ENCODE measurements at regions not wholly inside any gene's neighbourhood (a gene's known extent, or its start where the extent isn't known, plus 50 kb on each side); places are given as distances from the start of the nearest gene placed in this dataset.

DNA sequence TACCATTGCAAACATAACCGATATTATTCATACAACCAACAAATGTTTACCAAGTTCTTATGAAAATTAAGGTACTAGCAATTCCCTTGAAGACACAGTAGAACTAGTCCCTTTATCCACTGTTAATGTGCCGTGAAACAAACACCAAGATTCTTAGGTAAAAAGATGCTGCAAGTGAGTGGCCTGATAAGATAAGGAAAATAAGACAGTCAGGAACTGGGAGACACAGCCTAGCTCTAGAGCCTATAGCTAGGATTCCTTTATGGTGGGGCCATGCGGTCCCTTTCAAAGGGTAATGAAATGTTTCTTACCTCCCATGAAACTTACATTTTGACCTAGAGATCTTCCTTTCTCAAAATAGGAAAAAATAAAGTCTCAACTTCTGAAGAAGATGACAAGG lies 658.4 kb upstream of the MIR17HG start:
- TF ChIP-seq CTCF (IDR thresholded peaks at IDR 0.05): no peak
- no peaks in the 10 kb centered on the region for H3K9me3 ChIP-seq
- no peaks in the 10 kb centered on the region for H3K27me3 ChIP-seq
- no peak overlapping the region for H3K4me3 ChIP-seq
- H3K36me3 ChIP-seq: no peaks in the 10 kb centered on the region
- no peak overlapping the region for H3K27ac ChIP-seq
- ATAC-seq (no peak), DNase-seq (no peak)
- 87 to 95% methylated on average over 3 of the region's 3 CpGs for WGBS, 2 donors
- peaks cover 0 to 14% (median 0%) of the 10 kb centered on the region in 9 donors for H3K4me1 ChIP-seq
- intact Hi-C loops (cut with DNase I): no loop called here

- TF ChIP-seq CTCF (IDR thresholded peaks at IDR 0.05): no peak
- Histone ChIP-seq H3K4me1 (peaks cover 0 to 14% (median 0%) of the 10 kb centered on the region in 9 donors), H3K36me3 (no peaks in the 10 kb centered on the region), H3K4me3 (no peak overlapping the region), H3K9me3 (no peaks in the 10 kb centered on the region), H3K27me3 (no peaks in the 10 kb centered on the region), H3K27ac (peak overlapping the region in 2 of 10 donors; percentile 7 to 35)
- intact Hi-C loops (cut with DNase I): no loop called here
- ATAC-seq (peak in 5 of 8 donors; percentile 51 to 71 (median 67)), DNase-seq (no peak)
- WGBS, 2 donors: 46 to 52% methylated on average over 5 of the region's 5 CpGs
These were observed 656.9 kb upstream of the MIR17HG start for GRCh38 chr13:90690458-90691080.

- Histone ChIP-seq H3K36me3 (no peaks in the 10 kb centered on the region), H3K9me3 (no peaks in the 10 kb centered on the region), H3K27ac (no peak overlapping the region), H3K27me3 (no peaks in the 10 kb centered on the region), H3K4me1 (peaks cover 0 to 1% (median 0%) of the 10 kb centered on the region in 9 donors), H3K4me3 (no peak overlapping the region)
- 82% methylated on average over 1 of the region's 1 CpG for WGBS, 2 donors
- intact Hi-C loops (cut with DNase I): no loop called here
- TF ChIP-seq CTCF (IDR thresholded peaks at IDR 0.05): no peak
- ATAC-seq: no peak
- DNase-seq: no peak
These were observed 651.2 kb upstream of the MIR17HG start for GRCh38 chr13:90696254-90696653.

- TF ChIP-seq CTCF (IDR thresholded peaks at IDR 0.05): no peak
- no peak for ATAC-seq
- Histone ChIP-seq H3K27ac (no peak overlapping the region), H3K4me3 (no peak overlapping the region), H3K4me1 (no peaks in the 10 kb centered on the region), H3K9me3 (no peaks in the 10 kb centered on the region), H3K27me3 (no peaks in the 10 kb centered on the region), H3K36me3 (no peaks in the 10 kb centered on the region)
- intact Hi-C loops (cut with DNase I): no loop called here
- DNase-seq: no peak
- 78 to 82% methylated on average over 5 of the region's 5 CpGs for WGBS, 2 donors
These were observed 650.8 kb upstream of the MIR17HG start for GRCh38 chr13:90696656-90697055.

All from heart right ventricle (tissue), 16 donors.